Testis (tissue), 2 donors: ENCODE measurements at regions not wholly inside any gene's neighbourhood (a gene's known extent, or its start where the extent isn't known, plus 50 kb on each side); places are given as distances from the start of the nearest gene placed in this dataset.

Experiments used
- DNase-seq: peaks from one replicate; pipeline ENCODE4 v3.0.0-alpha.2; 2019
- H3K27ac ChIP-seq, 2 donors: fragments of 200-600 bp; sonication (generic); one replicate each; pipeline ENCODE4 v1.5.1; 2019
- H3K27me3 ChIP-seq: fragments of 200-600 bp; sonication (generic); one replicate; pipeline ENCODE4 v1.5.1; 2019
- H3K36me3 ChIP-seq: fragments of 200-600 bp; sonication (generic); one replicate; pipeline ENCODE4 v1.5.1; 2017; ENCODE audit warnings: low read depth; ENCODE audit errors: missing control alignments
- H3K4me1 ChIP-seq: fragments of 200-600 bp; sonication (generic); one replicate; pipeline ENCODE4 v1.5.1; 2019
- H3K4me3 ChIP-seq, 2 donors: fragments of 200-600 bp; sonication (generic); one replicate each; pipeline ENCODE4 v1.5.1; 2017 to 2019
- H3K9me3 ChIP-seq: fragments of 200-600 bp; sonication (generic); one replicate; pipeline ENCODE4 v1.5.1; 2017
- CTCF ChIP-seq, 3 experiments: fragments of 450-650 bp in 2 of 3; fragments of 200-600 bp in 1 of 3; sonication (generic) in 1 of 3; IDR thresholded peaks; one replicate each; pipeline ENCODE4 v1.5.1; 2016 to 2019; ENCODE audit warnings: antibody characterized with exemption in 3 of 3, mild to moderate bottlenecking in 2 of 3, moderate library complexity in 1 of 3
- POLR2A ChIP-seq: fragments of 450-650 bp; IDR thresholded peaks from one replicate; pipeline ENCODE4 v1.6.1; 2017; ENCODE audit warnings: antibody characterized with exemption, mild to moderate bottlenecking, moderate library complexity
- WGBS, 2 donors: methylation state at CpG; one replicate each; pipeline ENCODE4 v1.1.5; 2018; 5-methylcytosine and 5-hydroxymethylcytosine counted together
- intact Hi-C: fragments of 100-400 bp; cut with DNase I; formaldehyde crosslinking; loops from one replicate; pipeline ENCODE4 v1.15.1; 2023; ENCODE audit warnings: low total_unique reads

- Histone ChIP-seq H3K36me3 (no peaks in the 10 kb centered on the region), H3K4me3 (no peak overlapping the region), H3K9me3 (no peaks in the 10 kb centered on the region), H3K27me3 (no peaks in the 10 kb centered on the region), H3K4me1 (no peaks in the 10 kb centered on the region), H3K27ac (no peak overlapping the region)
- no peak for DNase-seq
- no peak for TF ChIP-seq CTCF (IDR thresholded peaks at IDR 0.05)
- 48 to 60% methylated on average over 5 of the region's 5 CpGs for WGBS, 2 donors
- intact Hi-C loops, result no loop called here
Measured at GRCh38 chr20:12764053-12764452, 244.7 kb upstream of the SPTLC3 start.

GRCh38 chr20:12764851-12765250, 243.9 kb upstream of the SPTLC3 start:
- Histone ChIP-seq H3K27ac (no peak overlapping the region), H3K27me3 (no peaks in the 10 kb centered on the region), H3K9me3 (no peaks in the 10 kb centered on the region), H3K36me3 (no peaks in the 10 kb centered on the region), H3K4me3 (no peak overlapping the region), H3K4me1 (no peaks in the 10 kb centered on the region)
- DNase-seq, result no peak
- WGBS, 2 donors, result 0% methylated on average over 1 of the region's 1 CpG
- intact Hi-C loops, result no loop called here
- no peak for TF ChIP-seq POLR2A
- no peak for TF ChIP-seq CTCF (IDR thresholded peaks at IDR 0.05)

GRCh38 chr20:12773936-12774335, 234.8 kb upstream of the SPTLC3 start:
- no peaks in the 10 kb centered on the region for H3K27me3 ChIP-seq
- TF ChIP-seq POLR2A (no peak), CTCF (IDR thresholded peaks at IDR 0.05) (no peak)
- H3K27ac ChIP-seq, result no peak overlapping the region
- DNase-seq, result no peak
- 81 to 92% methylated on average over 2 of the region's 2 CpGs for WGBS, 2 donors
- intact Hi-C loops, result no loop called here
- no peaks in the 10 kb centered on the region for H3K36me3 ChIP-seq
- H3K4me3 ChIP-seq, result no peak overlapping the region
- no peaks in the 10 kb centered on the region for H3K4me1 ChIP-seq
- no peaks in the 10 kb centered on the region for H3K9me3 ChIP-seq

GRCh38 chr20:12775041-12775440, 233.7 kb upstream of the SPTLC3 start:
- Histone ChIP-seq H3K4me3 (no peak overlapping the region), H3K9me3 (no peaks in the 10 kb centered on the region), H3K27ac (no peak overlapping the region), H3K27me3 (no peaks in the 10 kb centered on the region), H3K4me1 (no peaks in the 10 kb centered on the region), H3K36me3 (no peaks in the 10 kb centered on the region)
- no peak for DNase-seq
- 59 to 65% methylated on average over 5 of the region's 5 CpGs for WGBS, 2 donors
- intact Hi-C loops, result no loop called here
- TF ChIP-seq CTCF (IDR thresholded peaks at IDR 0.05) (no peak), POLR2A (no peak)

GRCh38 chr20:12777016-12777415, 231.8 kb upstream of the SPTLC3 start:
- intact Hi-C loops, result no loop called here
- Histone ChIP-seq H3K27me3 (no peaks in the 10 kb centered on the region), H3K9me3 (no peaks in the 10 kb centered on the region), H3K27ac (no peak overlapping the region), H3K4me1 (no peaks in the 10 kb centered on the region), H3K4me3 (no peak overlapping the region), H3K36me3 (no peaks in the 10 kb centered on the region)
- no peak for TF ChIP-seq CTCF (IDR thresholded peaks at IDR 0.05)
- TF ChIP-seq POLR2A, result no peak
- 96% methylated on average over 5 of the region's 5 CpGs for WGBS, 2 donors
- no peak for DNase-seq
